GM23338 (cell line): ENCODE measurements at regions not wholly inside any gene's neighbourhood (a gene's known extent, or its start where the extent isn't known, plus 50 kb on each side); places are given as distances from the start of the nearest gene placed in this dataset.

Experiments
- CREB1 ChIP-seq: fragments of 250-450 bp; sonication (Bioruptor Pico); IDR thresholded peaks from 2 replicates; pipeline ENCODE4 v1.5.0; 2020; ENCODE audit warnings: low read depth, mild to moderate bottlenecking, moderate library complexity
- CTCF ChIP-seq, 2 experiments: fragments of 200-600 bp in 1 of 2; sonication (generic) in 1 of 2; conservative IDR thresholded peaks; 2 replicates each; pipeline versions ENCODE4 v1.5.1 to v1.6.1; 2016 to 2017; ENCODE audit warnings: antibody characterized with exemption in 2 of 2, low read depth in 2 of 2, mild to moderate bottlenecking in 2 of 2, moderate library complexity in 1 of 2
- ETS1 ChIP-seq: IDR thresholded peaks from 2 replicates; pipeline ENCODE4 v1.6.1; 2016; ENCODE audit warnings: antibody characterized with exemption
- EZH2phosphoT487 ChIP-seq: fragments of 200-600 bp; sonication (generic); IDR thresholded peaks from one replicate; pipeline ENCODE4 v1.8.1; 2018; ENCODE audit warnings: antibody characterized with exemption; ENCODE audit not compliant: unreplicated experiment
- NANOG ChIP-seq: IDR thresholded peaks from 2 replicates; pipeline ENCODE4 v1.6.1; 2016; ENCODE audit warnings: antibody characterized with exemption, borderline replicate concordance
- POLR2AphosphoS5 ChIP-seq: IDR thresholded peaks from 2 replicates; pipeline ENCODE4 v1.6.1; 2016; ENCODE audit warnings: antibody characterized with exemption, low read depth
- STAT1 ChIP-seq: IDR thresholded peaks from one replicate; pipeline ENCODE4 v1.6.1; 2016; ENCODE audit warnings: antibody characterized with exemption; ENCODE audit not compliant: unreplicated experiment
- ZNF114 ChIP-seq: fragments of 250-450 bp; sonication (Bioruptor Pico); IDR thresholded peaks from 2 replicates; pipeline ENCODE4 v1.5.0; 2020; ENCODE audit warnings: mild to moderate bottlenecking, moderate library complexity
- ZNF331 ChIP-seq: fragments of 250-450 bp; sonication (Bioruptor Pico); IDR thresholded peaks from 2 replicates; pipeline ENCODE4 v1.5.0; 2020; ENCODE audit warnings: low read depth, mild to moderate bottlenecking, moderate library complexity
- ZNF462 ChIP-seq: fragments of 250-450 bp; sonication (Bioruptor Pico); IDR thresholded peaks from 2 replicates; pipeline ENCODE4 v1.5.0; 2020; ENCODE audit warnings: mild to moderate bottlenecking, moderate library complexity

- no peak for TF ChIP-seq ZNF462
- TF ChIP-seq CREB1, result no peak
- TF ChIP-seq POLR2AphosphoS5, result no peak
- TF ChIP-seq ZNF331 (CRISPR knock-in tag), result no peak
- no peak for TF ChIP-seq NANOG
- TF ChIP-seq STAT1, result no peak
- no peak for TF ChIP-seq ETS1
- no peak for TF ChIP-seq CTCF (conservative IDR thresholded peaks at IDR 0.05; ENCODE audit: low read depth in 2 of 2)
- no peak for TF ChIP-seq EZH2phosphoT487
- no peak for TF ChIP-seq ZNF114 (CRISPR knock-in tag)
Observed at GRCh38 chr6:100176951-100177710, 183.1 kb upstream of the MCHR2 start (continued).
